GM18505 (cell line): ENCODE measurements at regions not wholly inside any gene's neighbourhood (a gene's known extent, or its start where the extent isn't known, plus 50 kb on each side); places are given as distances from the start of the nearest gene placed in this dataset.
"Not testable (repeated sequence)": the region's sequence is repeated elsewhere in the genome, so short reads cannot be mapped to it uniquely, and the experiment has no call there.

ENCODE experiments used
- ATAC-seq: cut with Tn5 transposase; IDR thresholded peaks from one replicate; pipeline ENCODE4 v1.9.1; 2021; ENCODE audit not compliant: unreplicated experiment
- POLR2A ChIP-seq: IDR thresholded peaks from 4 replicates; pipeline ENCODE4 v1.6.1; 2011; ENCODE audit warnings: borderline replicate concordance; ENCODE audit not compliant: insufficient read depth, insufficient read length; ENCODE audit errors: extremely low read depth

GRCh38 chr3:103965764-103966163 is 1400.9 kb upstream of the ALCAM start:
- no peak for ATAC-seq
- TF ChIP-seq POLR2A: no peak

- ATAC-seq: no peak
- TF ChIP-seq POLR2A: no peak
Measured at GRCh38 chr3:103966749-103967148, 1400.0 kb upstream of the ALCAM start.

GRCh38 chr3:103968131-103968530 is 1398.6 kb upstream of the ALCAM start:
- peak; percentile 59 for ATAC-seq
- TF ChIP-seq POLR2A: no peak

GRCh38 chr3:103968751-103969150 is 1398.0 kb upstream of the ALCAM start:
- ATAC-seq: peak; percentile 84
- TF ChIP-seq POLR2A: no peak

- peak; percentile 88 for ATAC-seq
- TF ChIP-seq POLR2A: no peak
Measured at GRCh38 chr3:103976931-103977339, 1389.8 kb upstream of the ALCAM start.

GRCh38 chr3:103977417-103977816 is 1389.3 kb upstream of the ALCAM start:
- no peak for TF ChIP-seq POLR2A

GRCh38 chr3:103991461-103992115 is 1375.1 kb upstream of the ALCAM start:
- TF ChIP-seq POLR2A: no peak
- ATAC-seq: no peak

More at GRCh38 chr3:103977417-103977816, 1389.3 kb upstream of the ALCAM start:
- ATAC-seq: peak; percentile 28

GRCh38 chr3:103992469-103992868 is 1374.2 kb upstream of the ALCAM start:
- ATAC-seq: no peak
- no peak for TF ChIP-seq POLR2A

- TF ChIP-seq POLR2A: no peak
- no peak for ATAC-seq
Measured at GRCh38 chr3:104004956-104005355, 1361.8 kb upstream of the ALCAM start.

GRCh38 chr3:104005815-104006214 is 1360.9 kb upstream of the ALCAM start:
- ATAC-seq: no peak
- TF ChIP-seq POLR2A: no peak

GRCh38 chr3:104018541-104018940 is 1348.2 kb upstream of the ALCAM start:
- no peak for TF ChIP-seq POLR2A
- no peak for ATAC-seq

GRCh38 chr3:104031598-104031997 is 1335.1 kb upstream of the ALCAM start:
- TF ChIP-seq POLR2A: no peak
- no peak for ATAC-seq

GRCh38 chr3:104032283-104032682 is 1334.4 kb upstream of the ALCAM start:
- TF ChIP-seq POLR2A: no peak
- ATAC-seq: no peak

GRCh38 chr3:104040896-104041295 is 1325.8 kb upstream of the ALCAM start:
- TF ChIP-seq POLR2A: no peak
- peak; percentile 76 for ATAC-seq

- not testable (repeated sequence) for ATAC-seq
Measured at GRCh38 chr3:104043001-104043543, 1323.6 kb upstream of the ALCAM start.
